Endothelial cell of umbilical vein (primary cell): ENCODE measurements at regions not wholly inside any gene's neighbourhood (a gene's known extent, or its start where the extent isn't known, plus 50 kb on each side); places are given as distances from the start of the nearest gene placed in this dataset.

Source experiments
- BruUV-seq: library from RNA; stranded (reverse); fragments of 400-500 nt; replicated peaks from 2 replicates; lab custom pipeline; 2021; lab: Mats Ljungman, UMichigan
- CTCF ChIA-PET: fragments of 300-600, 350-600 bp; sonication (Branson Sonifier 250); formaldehyde crosslinking; loops from one replicate; lab custom pipeline; 2021; ENCODE audit warnings: antibody characterized with exemption, inconsistent platforms; lab: Charles Lee
- POLR2A ChIA-PET: fragments of 300-600, 350-600 bp; sonication (Branson Sonifier 250); formaldehyde crosslinking; loops from one replicate; lab custom pipeline; 2021; ENCODE audit warnings: antibody characterized with exemption, inconsistent platforms; lab: Charles Lee
- DNase-seq: peaks from one replicate; pipeline ENCODE4 v3.0.0-alpha.2; 2011; ENCODE audit warnings: low read depth, low spot score
- FAIRE-seq: peaks from 2 replicates; lab custom pipeline; 2011; peaks lifted over from hg19 to GRCh38; lab: Jason Lieb, UNC
- H2AFZ ChIP-seq: 2 replicates; pipeline ENCODE4 v1.6.0; 2012; ENCODE audit warnings: low read depth, low read length, control low read depth, inconsistent platforms
- H3K27ac ChIP-seq: 2 replicates; pipeline ENCODE4 v1.5.1; 2011; ENCODE audit warnings: low read depth, mild to moderate bottlenecking, control low read depth, low read length, moderate library complexity; ENCODE audit not compliant: insufficient read depth
- H3K27me3 ChIP-seq, 2 experiments: 2 replicates each; pipeline versions ENCODE4 v1.6.0 to v1.6.1; 2011; ENCODE audit warnings: low read length in 2 of 2, mixed read lengths in 1 of 2; ENCODE audit not compliant: control insufficient read depth in 2 of 2, insufficient read depth in 2 of 2
- H3K36me3 ChIP-seq, 2 experiments: 2 replicates in 1 of 2; 3 replicates in 1 of 2; pipeline ENCODE4 v1.5.1; 2011; ENCODE audit warnings: low read length in 2 of 2, mild to moderate bottlenecking in 1 of 2, moderate library complexity in 1 of 2; ENCODE audit not compliant: control insufficient read depth in 2 of 2, insufficient read depth in 2 of 2; ENCODE audit errors: extremely low read depth in 1 of 2
- H3K4me1 ChIP-seq: 3 replicates; pipeline ENCODE4 v1.5.1; 2011; ENCODE audit warnings: mild to moderate bottlenecking, low read length; ENCODE audit not compliant: control insufficient read depth, insufficient read depth; ENCODE audit errors: extremely low read depth
- H3K4me2 ChIP-seq: 2 replicates; pipeline ENCODE4 v1.6.1; 2011; ENCODE audit warnings: low read length, control low read depth, mixed read lengths; ENCODE audit not compliant: insufficient read depth
- H3K4me3 ChIP-seq, 3 experiments: fragments of 200-600 bp in 1 of 3; sonication (generic), shearing (Covaris generic) in 1 of 3; replicated peaks in 1 of 3; 2 replicates each; pipeline ENCODE4 v1.5.1; 2011 to 2016; ENCODE audit warnings: control low read depth in 3 of 3, low read length in 3 of 3, mild to moderate bottlenecking in 2 of 3, inconsistent platforms in 1 of 3, low read depth in 1 of 3, moderate library complexity in 1 of 3; ENCODE audit not compliant: insufficient read depth in 1 of 3
- H3K79me2 ChIP-seq: 2 replicates; pipeline ENCODE4 v1.6.0; 2012; ENCODE audit warnings: low read length, inconsistent platforms; ENCODE audit not compliant: control insufficient read depth, insufficient read depth
- H3K9ac ChIP-seq: replicated peaks from 2 replicates; pipeline ENCODE3; 2011; ENCODE audit warnings: low read length, control low read depth; ENCODE audit not compliant: insufficient read depth; ENCODE audit errors: extremely low read depth
- H3K9me1 ChIP-seq: replicated peaks from 3 replicates; pipeline ENCODE4 v1.6.0; 2011; ENCODE audit warnings: mild to moderate bottlenecking, low read length; ENCODE audit not compliant: control insufficient read depth, insufficient read depth; ENCODE audit errors: extremely low read depth
- H3K9me3 ChIP-seq: replicated peaks from 2 replicates; pipeline ENCODE4 v1.5.1; 2012; ENCODE audit warnings: low read length, inconsistent platforms; ENCODE audit not compliant: control insufficient read depth, insufficient read depth
- H4K20me1 ChIP-seq: replicated peaks from 2 replicates; pipeline ENCODE3; 2011; ENCODE audit warnings: mild to moderate bottlenecking, low read length; ENCODE audit not compliant: control insufficient read depth, insufficient read depth; ENCODE audit errors: extremely low read depth
- CTCF ChIP-seq, 2 donors: IDR thresholded peaks; 1 replicate in 1 of 2; 2 replicates in 1 of 2; pipeline ENCODE4 v1.5.1; 2011; ENCODE audit warnings: low read length in 2 of 2, mild to moderate bottlenecking in 2 of 2, moderate library complexity in 2 of 2, control low read depth in 1 of 2, inconsistent platforms in 1 of 2, low read depth in 1 of 2; ENCODE audit not compliant: insufficient read depth in 1 of 2; ENCODE audit errors: extremely low read depth in 1 of 2
- EZH2 ChIP-seq: IDR thresholded peaks from 2 replicates; pipeline ENCODE4 v1.6.1; 2012; ENCODE audit warnings: borderline replicate concordance, low read depth, mild to moderate bottlenecking, moderate library complexity, low read length, inconsistent platforms; ENCODE audit not compliant: severe bottlenecking
- FOS ChIP-seq: IDR thresholded peaks from 2 replicates; pipeline ENCODE4 v1.6.1; 2011; ENCODE audit warnings: mild to moderate bottlenecking, low read length, moderate library complexity, borderline replicate concordance; ENCODE audit not compliant: insufficient read depth
- GATA2 ChIP-seq: IDR thresholded peaks from 2 replicates; pipeline ENCODE4 v1.7.0; 2011; ENCODE audit warnings: low read depth, mild to moderate bottlenecking, moderate library complexity, mixed read lengths, low read length; ENCODE audit not compliant: insufficient read length, insufficient read depth
- JUN ChIP-seq: IDR thresholded peaks from 2 replicates; pipeline ENCODE4 v1.6.1; 2011; ENCODE audit warnings: borderline replicate concordance, low read depth; ENCODE audit not compliant: insufficient read length, insufficient read depth
- MAX ChIP-seq: IDR thresholded peaks from 2 replicates; pipeline ENCODE4 v1.6.1; 2011; ENCODE audit not compliant: insufficient read depth, insufficient read length
- MYC ChIP-seq: IDR thresholded peaks from one replicate; pipeline ENCODE4 v1.6.1; 2011; ENCODE audit warnings: mild to moderate bottlenecking, low read depth, low read length
- POLR2A ChIP-seq: IDR thresholded peaks from 2 replicates; pipeline ENCODE4 v1.6.1; 2012; ENCODE audit warnings: low read depth, mild to moderate bottlenecking, control low read depth, low read length
- POLR2AphosphoS5 ChIP-seq: IDR thresholded peaks from 2 replicates; pipeline ENCODE4 v1.6.1; 2012; ENCODE audit warnings: low read depth, mild to moderate bottlenecking, control low read depth, low read length, moderate library complexity; ENCODE audit not compliant: insufficient read depth
- dilution Hi-C: fragments of 300-500 bp; cut with MboI; formaldehyde crosslinking; loops from one replicate; pipeline ENCODE4 v1.15.0; 2019; ENCODE audit warnings: low sequenced_read_pairs; ENCODE audit not compliant: extremely low pct_ligation_motif_present
- intact Hi-C: fragments of 100-400 bp; cut with micrococcal nuclease; formaldehyde crosslinking; loops from one replicate; pipeline ENCODE4 v1.10.0; 2022

GRCh38 chr4:123198706-123199105, 197.9 kb upstream of the SPRY1 start:
- H3K4me1 ChIP-seq: no peaks in the 10 kb centered on the region
- no peak for TF ChIP-seq MYC
- TF ChIP-seq JUN: no peak
- no peak for TF ChIP-seq POLR2A
- no peak for TF ChIP-seq POLR2AphosphoS5
- no peak for TF ChIP-seq EZH2
- TF ChIP-seq CTCF (IDR thresholded peaks at IDR 0.05; ENCODE audit: extremely low read depth in 1 of 2, insufficient read depth in 1 of 2, low read depth in 1 of 2, low read length in 2 of 2): no peak
- no peak for TF ChIP-seq GATA2
- no peak for TF ChIP-seq MAX
- no peak for TF ChIP-seq FOS
- H3K4me3 ChIP-seq: no peak overlapping the region
- no peak overlapping the region for H2AFZ ChIP-seq
- no peaks in the 10 kb centered on the region for H3K9me1 ChIP-seq
- intact Hi-C loops (no loop called here), dilution Hi-C loops (no loop called here)
- no peak overlapping the region for H3K9ac ChIP-seq
- H3K27ac ChIP-seq: no peak overlapping the region
- FAIRE-seq (no peak), DNase-seq (no peak)
- H3K36me3 ChIP-seq: no peaks in the 10 kb centered on the region
- no TSS peak for BruUV-seq
- no peaks in the 10 kb centered on the region for H4K20me1 ChIP-seq
- no peaks in the 10 kb centered on the region for H3K9me3 ChIP-seq
- CTCF ChIA-PET: interaction anchor here (0.6 to 1.1 kb wide), 2 partner anchors 14 to 35 kb away, joined by 4 read pairs; no protein-coding TSS in a partner anchor
- H3K4me2 ChIP-seq: no peak overlapping the region
- H3K27me3 ChIP-seq: no peaks in the 10 kb centered on the region
- POLR2A ChIA-PET: no interaction called here
- H3K79me2 ChIP-seq: no peaks in the 10 kb centered on the region
